ENCODE measurements at regions not wholly inside any gene's neighbourhood (a gene's known extent, or its start where the extent isn't known, plus 50 kb on each side); places are given as distances from the start of the nearest gene placed in this dataset.

DNA sequence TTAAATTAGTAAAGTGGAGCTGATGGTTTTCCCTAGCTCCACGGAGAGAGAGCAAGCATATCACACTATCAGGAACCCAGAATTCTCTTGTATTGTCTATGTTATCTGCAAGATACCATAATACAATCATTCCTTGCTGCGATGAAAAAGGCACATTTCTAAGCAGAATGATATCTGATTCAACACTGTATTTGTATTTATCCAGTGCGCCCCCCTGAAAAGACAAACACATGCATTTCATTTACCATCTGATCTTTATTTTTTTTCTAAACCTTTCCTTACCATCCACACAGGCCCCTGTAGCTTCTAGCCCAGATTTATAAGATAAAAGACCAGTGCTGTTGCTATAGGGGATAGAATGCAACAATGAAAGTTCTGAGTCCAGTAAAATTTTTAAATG is 420.6 kb downstream of the TDRD15 start:
- H3K4me1 ChIP-seq (ENCODE audit: control insufficient read depth in 5 of 5, insufficient read depth in 5 of 5, low read length in 5 of 5), result no peaks in the 10 kb centered on the region
- H3K27me3 ChIP-seq (ENCODE audit: control insufficient read depth in 5 of 5, insufficient read depth in 4 of 5, low read length in 5 of 5), result no peaks in the 10 kb centered on the region
- H3K9me3 ChIP-seq (ENCODE audit: control insufficient read depth in 5 of 5, low read length in 5 of 5), result no peaks in the 10 kb centered on the region
- H3K36me3 ChIP-seq (ENCODE audit: control insufficient read depth in 5 of 5, insufficient read depth in 5 of 5, low read length in 5 of 5), result no peaks in the 10 kb centered on the region
- H3K4me3 ChIP-seq (ENCODE audit: low read depth in 1 of 5, low read length in 5 of 5), result no peak overlapping the region
- no peak overlapping the region for H3K27ac ChIP-seq (ENCODE audit: low read depth, low read length)
- H3K9ac ChIP-seq (ENCODE audit: low read length in 5 of 5), result no peak overlapping the region

GRCh38 chr2:21552981-21553380 is 429.2 kb downstream of the TDRD15 start:
- H3K9ac ChIP-seq (ENCODE audit: low read length in 5 of 5), result no peak overlapping the region
- no peak overlapping the region for H3K4me3 ChIP-seq (ENCODE audit: low read depth in 1 of 5, low read length in 5 of 5)
- H3K27me3 ChIP-seq (ENCODE audit: control insufficient read depth in 5 of 5, insufficient read depth in 4 of 5, low read length in 5 of 5), result no peaks in the 10 kb centered on the region
- no peaks in the 10 kb centered on the region for H3K9me3 ChIP-seq (ENCODE audit: control insufficient read depth in 5 of 5, low read length in 5 of 5)
- no peak overlapping the region for H3K27ac ChIP-seq (ENCODE audit: low read depth, low read length)
- H3K4me1 ChIP-seq (ENCODE audit: control insufficient read depth in 5 of 5, insufficient read depth in 5 of 5, low read length in 5 of 5), result no peaks in the 10 kb centered on the region
- no peaks in the 10 kb centered on the region for H3K36me3 ChIP-seq (ENCODE audit: control insufficient read depth in 5 of 5, insufficient read depth in 5 of 5, low read length in 5 of 5)

GRCh38 chr2:21559351-21559750 is 435.6 kb downstream of the TDRD15 start:
- Histone ChIP-seq H3K9ac (ENCODE audit: low read length in 5 of 5) (no peak overlapping the region), H3K27me3 (ENCODE audit: control insufficient read depth in 5 of 5, insufficient read depth in 4 of 5, low read length in 5 of 5) (no peaks in the 10 kb centered on the region), H3K9me3 (ENCODE audit: control insufficient read depth in 5 of 5, low read length in 5 of 5) (no peaks in the 10 kb centered on the region), H3K4me1 (ENCODE audit: control insufficient read depth in 5 of 5, insufficient read depth in 5 of 5, low read length in 5 of 5) (no peaks in the 10 kb centered on the region), H3K4me3 (ENCODE audit: low read depth in 1 of 5, low read length in 5 of 5) (no peak overlapping the region), H3K36me3 (ENCODE audit: control insufficient read depth in 5 of 5, insufficient read depth in 5 of 5, low read length in 5 of 5) (no peaks in the 10 kb centered on the region), H3K27ac (ENCODE audit: low read depth, low read length) (no peak overlapping the region)

DNA sequence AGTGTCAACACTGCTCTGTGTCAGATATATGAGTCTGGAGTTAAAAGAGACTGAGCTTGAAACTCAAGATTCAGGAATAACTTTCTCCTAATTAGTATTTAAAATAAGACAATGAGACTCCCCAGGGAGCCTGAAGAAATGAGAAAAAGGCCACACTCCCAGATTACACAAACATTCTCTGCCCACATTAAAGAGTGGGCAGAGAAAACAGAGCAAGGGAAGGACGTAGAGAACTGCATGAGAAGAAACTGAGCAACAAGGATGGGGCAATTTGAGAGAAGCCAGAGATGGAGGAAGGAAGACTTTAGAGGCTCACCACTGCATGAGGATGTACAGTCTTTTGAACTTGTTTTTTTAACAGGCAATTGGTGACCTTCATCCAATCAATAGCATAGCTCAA is 438.2 kb downstream of the TDRD15 start:
- H3K36me3 ChIP-seq (ENCODE audit: control insufficient read depth in 5 of 5, insufficient read depth in 5 of 5, low read length in 5 of 5), result no peaks in the 10 kb centered on the region
- H3K9me3 ChIP-seq (ENCODE audit: control insufficient read depth in 5 of 5, low read length in 5 of 5), result no peaks in the 10 kb centered on the region
- no peaks in the 10 kb centered on the region for H3K4me1 ChIP-seq (ENCODE audit: control insufficient read depth in 5 of 5, insufficient read depth in 5 of 5, low read length in 5 of 5)
- H3K9ac ChIP-seq (ENCODE audit: low read length in 5 of 5), result no peak overlapping the region
- no peak overlapping the region for H3K4me3 ChIP-seq (ENCODE audit: low read depth in 1 of 5, low read length in 5 of 5)
- H3K27ac ChIP-seq (ENCODE audit: low read depth, low read length), result no peak overlapping the region
- no peaks in the 10 kb centered on the region for H3K27me3 ChIP-seq (ENCODE audit: control insufficient read depth in 5 of 5, insufficient read depth in 4 of 5, low read length in 5 of 5)

- no peaks in the 10 kb centered on the region for H3K4me1 ChIP-seq (ENCODE audit: control insufficient read depth in 5 of 5, insufficient read depth in 5 of 5, low read length in 5 of 5)
- H3K27me3 ChIP-seq (ENCODE audit: control insufficient read depth in 5 of 5, insufficient read depth in 4 of 5, low read length in 5 of 5), result no peaks in the 10 kb centered on the region
- no peaks in the 10 kb centered on the region for H3K36me3 ChIP-seq (ENCODE audit: control insufficient read depth in 5 of 5, insufficient read depth in 5 of 5, low read length in 5 of 5)
- no peak overlapping the region for H3K27ac ChIP-seq (ENCODE audit: low read depth, low read length)
- no peak overlapping the region for H3K4me3 ChIP-seq (ENCODE audit: low read depth in 1 of 5, low read length in 5 of 5)
- H3K9ac ChIP-seq (ENCODE audit: low read length in 5 of 5), result no peak overlapping the region
- no peaks in the 10 kb centered on the region for H3K9me3 ChIP-seq (ENCODE audit: control insufficient read depth in 5 of 5, low read length in 5 of 5)
These were observed 443.6 kb downstream of the TDRD15 start for GRCh38 chr2:21567395-21567794.

GRCh38 chr2:21571686-21572085 is 447.9 kb downstream of the TDRD15 start:
- no peak overlapping the region for H3K9ac ChIP-seq (ENCODE audit: low read length in 5 of 5)
- H3K36me3 ChIP-seq (ENCODE audit: control insufficient read depth in 5 of 5, insufficient read depth in 5 of 5, low read length in 5 of 5), result no peaks in the 10 kb centered on the region
- H3K27ac ChIP-seq (ENCODE audit: low read depth, low read length), result no peak overlapping the region
- H3K4me3 ChIP-seq (ENCODE audit: low read depth in 1 of 5, low read length in 5 of 5), result no peak overlapping the region
- no peaks in the 10 kb centered on the region for H3K27me3 ChIP-seq (ENCODE audit: control insufficient read depth in 5 of 5, insufficient read depth in 4 of 5, low read length in 5 of 5)
- H3K4me1 ChIP-seq (ENCODE audit: control insufficient read depth in 5 of 5, insufficient read depth in 5 of 5, low read length in 5 of 5), result no peaks in the 10 kb centered on the region
- H3K9me3 ChIP-seq (ENCODE audit: control insufficient read depth in 5 of 5, low read length in 5 of 5), result no peaks in the 10 kb centered on the region

DNA sequence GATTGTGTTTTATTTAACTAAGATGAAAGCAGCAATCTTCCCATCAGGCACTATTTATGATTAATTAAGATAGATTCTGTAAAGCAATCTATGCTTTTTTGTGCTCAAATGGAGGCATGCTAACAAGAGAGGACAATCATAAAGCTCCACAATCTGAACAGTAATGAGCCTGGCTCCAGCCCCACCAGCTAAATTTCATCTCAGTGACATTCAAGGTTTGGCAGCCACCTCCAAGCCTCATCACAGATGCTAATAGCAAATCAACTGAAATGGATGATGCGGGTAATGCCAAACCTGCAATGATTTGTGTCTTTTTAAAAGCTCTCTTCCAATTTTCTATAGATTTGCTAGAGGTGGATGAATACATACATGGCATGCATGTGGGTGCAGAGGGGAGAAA is 456.6 kb downstream of the TDRD15 start:
- Histone ChIP-seq H3K27ac (ENCODE audit: low read depth, low read length) (no peak overlapping the region), H3K27me3 (ENCODE audit: control insufficient read depth in 5 of 5, insufficient read depth in 4 of 5, low read length in 5 of 5) (no peaks in the 10 kb centered on the region), H3K9me3 (ENCODE audit: control insufficient read depth in 5 of 5, low read length in 5 of 5) (no peaks in the 10 kb centered on the region), H3K4me3 (ENCODE audit: low read depth in 1 of 5, low read length in 5 of 5) (no peak overlapping the region), H3K4me1 (ENCODE audit: control insufficient read depth in 5 of 5, insufficient read depth in 5 of 5, low read length in 5 of 5) (no peaks in the 10 kb centered on the region), H3K9ac (ENCODE audit: low read length in 5 of 5) (no peak overlapping the region), H3K36me3 (ENCODE audit: control insufficient read depth in 5 of 5, insufficient read depth in 5 of 5, low read length in 5 of 5) (no peaks in the 10 kb centered on the region)

GRCh38 chr2:21585881-21586280 is 462.1 kb downstream of the TDRD15 start:
- H3K4me3 ChIP-seq (ENCODE audit: low read depth in 1 of 5, low read length in 5 of 5), result no peak overlapping the region

DNA sequence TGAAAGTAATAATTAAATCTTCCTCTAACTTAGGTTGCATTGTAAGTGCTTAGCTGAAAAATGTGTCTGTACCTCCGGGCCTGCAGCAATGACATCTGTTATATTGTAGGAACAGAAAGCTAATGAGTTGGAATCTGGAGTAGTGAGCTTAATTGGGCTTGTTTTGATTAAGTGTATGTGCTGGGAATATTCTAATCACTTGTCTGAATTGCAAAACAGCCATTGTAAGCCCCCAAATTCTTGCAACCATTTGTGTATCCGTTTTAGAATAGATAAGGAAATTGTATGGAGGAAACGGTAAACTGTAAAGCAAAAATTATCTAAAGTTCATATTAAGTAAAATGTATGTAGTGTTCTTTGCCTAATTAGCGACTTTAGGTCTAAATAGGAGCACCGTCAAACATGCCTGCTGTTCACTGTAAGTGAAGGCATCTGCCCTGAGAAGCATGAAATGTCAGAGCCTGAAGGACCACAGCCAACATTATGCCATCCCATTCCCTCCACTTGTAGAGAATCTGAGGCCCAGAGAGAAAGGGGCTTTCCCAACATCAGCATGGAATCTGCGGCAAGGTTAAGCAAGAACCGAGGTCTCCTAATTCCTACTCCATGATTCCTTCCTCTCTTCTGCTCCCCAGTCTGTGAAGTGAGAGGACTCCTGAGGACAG is 466.4 kb downstream of the TDRD15 start:
- Histone ChIP-seq H3K27ac (ENCODE audit: low read depth, low read length) (no peak overlapping the region), H3K36me3 (ENCODE audit: control insufficient read depth in 5 of 5, insufficient read depth in 5 of 5, low read length in 5 of 5) (no peaks in the 10 kb centered on the region)

More at GRCh38 chr2:21585881-21586280, 462.1 kb downstream of the TDRD15 start:
- no peak overlapping the region for H3K9ac ChIP-seq (ENCODE audit: low read length in 5 of 5)
- H3K27ac ChIP-seq (ENCODE audit: low read depth, low read length), result no peak overlapping the region
- H3K36me3 ChIP-seq (ENCODE audit: control insufficient read depth in 5 of 5, insufficient read depth in 5 of 5, low read length in 5 of 5), result no peaks in the 10 kb centered on the region
- no peaks in the 10 kb centered on the region for H3K9me3 ChIP-seq (ENCODE audit: control insufficient read depth in 5 of 5, low read length in 5 of 5)
- no peaks in the 10 kb centered on the region for H3K4me1 ChIP-seq (ENCODE audit: control insufficient read depth in 5 of 5, insufficient read depth in 5 of 5, low read length in 5 of 5)
- no peaks in the 10 kb centered on the region for H3K27me3 ChIP-seq (ENCODE audit: control insufficient read depth in 5 of 5, insufficient read depth in 4 of 5, low read length in 5 of 5)

GRCh38 chr2:21591926-21592325 is 468.2 kb downstream of the TDRD15 start:
- no peak overlapping the region for H3K27ac ChIP-seq (ENCODE audit: low read depth, low read length)
- H3K9me3 ChIP-seq (ENCODE audit: control insufficient read depth in 5 of 5, low read length in 5 of 5), result peaks cover 0 to 8% (median 0%) of the 10 kb centered on the region in 5 donors
- no peaks in the 10 kb centered on the region for H3K4me1 ChIP-seq (ENCODE audit: control insufficient read depth in 5 of 5, insufficient read depth in 5 of 5, low read length in 5 of 5)
- no peaks in the 10 kb centered on the region for H3K36me3 ChIP-seq (ENCODE audit: control insufficient read depth in 5 of 5, insufficient read depth in 5 of 5, low read length in 5 of 5)
- H3K27me3 ChIP-seq (ENCODE audit: control insufficient read depth in 5 of 5, insufficient read depth in 4 of 5, low read length in 5 of 5), result no peaks in the 10 kb centered on the region
- H3K4me3 ChIP-seq (ENCODE audit: low read depth in 1 of 5, low read length in 5 of 5), result no peak overlapping the region
- H3K9ac ChIP-seq (ENCODE audit: low read length in 5 of 5), result no peak overlapping the region

More for the DNA sequence above, 466.4 kb downstream of the TDRD15 start:
- H3K9me3 ChIP-seq (ENCODE audit: control insufficient read depth in 5 of 5, low read length in 5 of 5), result peaks cover 0 to 4% (median 0%) of the 10 kb centered on the region in 5 donors
- no peaks in the 10 kb centered on the region for H3K4me1 ChIP-seq (ENCODE audit: control insufficient read depth in 5 of 5, insufficient read depth in 5 of 5, low read length in 5 of 5)
- no peak overlapping the region for H3K4me3 ChIP-seq (ENCODE audit: low read depth in 1 of 5, low read length in 5 of 5)
- no peaks in the 10 kb centered on the region for H3K27me3 ChIP-seq (ENCODE audit: control insufficient read depth in 5 of 5, insufficient read depth in 4 of 5, low read length in 5 of 5)
- no peak overlapping the region for H3K9ac ChIP-seq (ENCODE audit: low read length in 5 of 5)
